ENCODE measurements at regions not wholly inside any gene's neighbourhood (a gene's known extent, or its start where the extent isn't known, plus 50 kb on each side); places are given as distances from the start of the nearest gene placed in this dataset.

GRCh38 chr12:73341559-73342247 is 1069.5 kb downstream of the TRHDE start:
- H3K27ac ChIP-seq: no peak overlapping the region
- no peak for TF ChIP-seq EZH2phosphoT487 (IDR thresholded peaks at IDR 0.05; ENCODE audit: insufficient read depth, low read depth)
- no peak for TF ChIP-seq EZH2 (IDR thresholded peaks at IDR 0.05; ENCODE audit: insufficient read depth, poor library complexity, severe bottlenecking)
- no peaks in the 10 kb centered on the region for H3K9me2 ChIP-seq (ENCODE audit: insufficient read depth)
- H3K4me2 ChIP-seq (ENCODE audit: unreplicated experiment): no peak overlapping the region
- no peak overlapping the region for H2AFZ ChIP-seq
- H3K27me3 ChIP-seq (replicated peaks; ENCODE audit: insufficient read depth): no peaks in the 10 kb centered on the region
- no peak overlapping the region for H3K4me3 ChIP-seq
- no peaks in the 10 kb centered on the region for H3F3A ChIP-seq (ENCODE audit: insufficient read depth)
- DNase-seq: no peak
- H3K9me3 ChIP-seq (ENCODE audit: low read depth): no peaks in the 10 kb centered on the region
- 27 to 42% methylated on average over 3 of the region's 3 CpGs for WGBS, 2 experiments (ENCODE audit: low coverage in 1 of 2, low lambda C conversion rate in 2 of 2, missing lambda C conversion rate in 2 of 2)
- no peak overlapping the region for H3K9ac ChIP-seq
- no peaks in the 10 kb centered on the region for H3K79me2 ChIP-seq (ENCODE audit: insufficient read depth)
- H4K20me1 ChIP-seq (ENCODE audit: insufficient read depth): no peaks in the 10 kb centered on the region
- no peaks in the 10 kb centered on the region for H3K4me1 ChIP-seq (ENCODE audit: insufficient read depth)
- H3K36me3 ChIP-seq (ENCODE audit: low read depth): no peaks in the 10 kb centered on the region
- in situ Hi-C loops (cut with MboI): no loop called here

DNA sequence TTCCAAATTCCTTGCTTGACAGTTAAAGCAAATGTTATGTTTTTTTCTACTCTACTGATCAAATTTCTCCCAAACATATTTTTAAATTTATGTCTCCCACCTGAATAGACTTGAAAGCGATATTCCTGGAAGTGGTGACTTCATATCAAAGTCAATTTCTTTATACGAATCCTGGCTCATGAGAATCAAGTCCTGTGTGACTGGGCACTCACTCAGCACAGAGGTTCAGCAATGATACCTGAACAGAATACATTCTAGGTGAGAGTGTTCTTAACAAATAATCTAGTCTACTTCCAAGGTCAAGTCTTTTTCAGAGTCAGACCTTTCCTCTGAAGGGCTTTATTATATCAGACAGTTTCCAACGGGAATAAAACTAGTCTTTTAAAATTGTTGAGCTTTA is 1070.6 kb downstream of the TRHDE start:
- WGBS, 2 experiments (ENCODE audit: low coverage in 1 of 2, low lambda C conversion rate in 2 of 2, missing lambda C conversion rate in 2 of 2): 29 to 32% methylated on average over 3 of the region's 3 CpGs
- H3K4me1 ChIP-seq (ENCODE audit: insufficient read depth): no peaks in the 10 kb centered on the region
- no peaks in the 10 kb centered on the region for H3K9me2 ChIP-seq (ENCODE audit: insufficient read depth)
- no peak for DNase-seq
- no peak overlapping the region for H3K9ac ChIP-seq
- no peaks in the 10 kb centered on the region for H3F3A ChIP-seq (ENCODE audit: insufficient read depth)
- no peaks in the 10 kb centered on the region for H3K27me3 ChIP-seq (replicated peaks; ENCODE audit: insufficient read depth)
- no peak overlapping the region for H3K4me3 ChIP-seq
- H4K20me1 ChIP-seq (ENCODE audit: insufficient read depth): no peaks in the 10 kb centered on the region
- H3K27ac ChIP-seq: no peak overlapping the region
- in situ Hi-C loops (cut with MboI): no loop called here
- H3K4me2 ChIP-seq (ENCODE audit: unreplicated experiment): no peak overlapping the region
- H3K79me2 ChIP-seq (ENCODE audit: insufficient read depth): no peaks in the 10 kb centered on the region
- no peak overlapping the region for H2AFZ ChIP-seq
- TF ChIP-seq EZH2phosphoT487 (IDR thresholded peaks at IDR 0.05; ENCODE audit: insufficient read depth, low read depth) (no peak), EZH2 (IDR thresholded peaks at IDR 0.05; ENCODE audit: insufficient read depth, poor library complexity, severe bottlenecking) (no peak)
- H3K9me3 ChIP-seq (ENCODE audit: low read depth): no peaks in the 10 kb centered on the region
- no peaks in the 10 kb centered on the region for H3K36me3 ChIP-seq (ENCODE audit: low read depth)

GRCh38 chr12:73352826-73353225 is 1080.7 kb downstream of the TRHDE start:
- in situ Hi-C loops (cut with MboI): no loop called here
- WGBS, 2 experiments (ENCODE audit: low coverage in 1 of 2, low lambda C conversion rate in 2 of 2, missing lambda C conversion rate in 2 of 2): 15 to 22% methylated on average over 1 of the region's 1 CpG
- H3K27ac ChIP-seq: no peak overlapping the region

DNA sequence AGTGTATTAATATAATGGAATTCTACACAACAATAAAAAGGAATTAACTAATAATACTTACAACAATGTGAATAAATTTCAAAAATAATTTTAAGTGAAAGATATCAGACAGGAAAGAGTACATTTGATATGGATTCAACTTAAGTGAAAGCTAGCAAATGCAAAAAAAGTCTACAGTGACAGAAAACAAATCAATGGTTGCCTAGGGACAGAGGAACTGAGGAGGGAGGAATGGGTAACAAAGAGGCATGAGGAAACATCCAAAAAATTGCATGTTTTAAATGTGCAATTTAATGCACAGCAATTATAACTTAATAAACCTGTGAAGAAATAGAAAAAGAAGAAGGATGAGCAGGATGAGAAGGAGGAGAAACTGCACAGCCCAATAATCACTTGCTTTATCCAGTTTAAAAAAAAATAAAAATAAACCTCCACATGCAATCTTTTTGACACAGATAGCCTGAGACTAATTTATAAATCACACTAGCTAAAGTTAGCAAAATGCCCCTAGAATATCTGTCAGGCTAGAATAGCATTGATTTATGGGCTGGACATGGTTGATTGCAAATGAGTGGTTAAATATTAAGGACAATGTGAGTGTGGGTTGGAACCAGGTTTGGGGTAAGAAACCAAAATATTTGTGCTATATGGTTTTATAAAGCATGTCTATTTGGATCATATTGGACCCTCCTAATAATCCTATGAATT is 1089.1 kb downstream of the TRHDE start:
- no peak for DNase-seq
- no peaks in the 10 kb centered on the region for H3K79me2 ChIP-seq (ENCODE audit: insufficient read depth)
- in situ Hi-C loops (cut with MboI): no loop called here

More at GRCh38 chr12:73352826-73353225, 1080.7 kb downstream of the TRHDE start:
- no peak overlapping the region for H3K4me2 ChIP-seq (ENCODE audit: unreplicated experiment)
- H3K4me1 ChIP-seq (ENCODE audit: insufficient read depth): no peaks in the 10 kb centered on the region
- no peak overlapping the region for H2AFZ ChIP-seq
- no peaks in the 10 kb centered on the region for H3K27me3 ChIP-seq (replicated peaks; ENCODE audit: insufficient read depth)
- H3K4me3 ChIP-seq: no peak overlapping the region
- H3F3A ChIP-seq (ENCODE audit: insufficient read depth): no peaks in the 10 kb centered on the region
- H3K9ac ChIP-seq: no peak overlapping the region
- no peaks in the 10 kb centered on the region for H3K36me3 ChIP-seq (ENCODE audit: low read depth)
- H3K79me2 ChIP-seq (ENCODE audit: insufficient read depth): no peaks in the 10 kb centered on the region
- no peaks in the 10 kb centered on the region for H4K20me1 ChIP-seq (ENCODE audit: insufficient read depth)
- H3K9me2 ChIP-seq (ENCODE audit: insufficient read depth): no peaks in the 10 kb centered on the region
- no peak for DNase-seq
- TF ChIP-seq EZH2 (IDR thresholded peaks at IDR 0.05; ENCODE audit: insufficient read depth, poor library complexity, severe bottlenecking) (no peak), EZH2phosphoT487 (IDR thresholded peaks at IDR 0.05; ENCODE audit: insufficient read depth, low read depth) (no peak)
- no peaks in the 10 kb centered on the region for H3K9me3 ChIP-seq (ENCODE audit: low read depth)

More for the DNA sequence above, 1089.1 kb downstream of the TRHDE start:
- Histone ChIP-seq H3K27me3 (replicated peaks; ENCODE audit: insufficient read depth) (no peaks in the 10 kb centered on the region), H3K4me3 (no peak overlapping the region), H2AFZ (no peak overlapping the region), H3K9ac (no peak overlapping the region), H3K9me3 (ENCODE audit: low read depth) (no peaks in the 10 kb centered on the region), H3K36me3 (ENCODE audit: low read depth) (no peaks in the 10 kb centered on the region), H3F3A (ENCODE audit: insufficient read depth) (no peaks in the 10 kb centered on the region), H3K4me2 (ENCODE audit: unreplicated experiment) (no peak overlapping the region), H3K27ac (no peak overlapping the region), H4K20me1 (ENCODE audit: insufficient read depth) (no peaks in the 10 kb centered on the region), H3K4me1 (ENCODE audit: insufficient read depth) (no peaks in the 10 kb centered on the region), H3K9me2 (ENCODE audit: insufficient read depth) (no peaks in the 10 kb centered on the region)
- TF ChIP-seq EZH2 (IDR thresholded peaks at IDR 0.05; ENCODE audit: insufficient read depth, poor library complexity, severe bottlenecking): no peak
- no peak for TF ChIP-seq EZH2phosphoT487 (IDR thresholded peaks at IDR 0.05; ENCODE audit: insufficient read depth, low read depth)

Data from GM23248 (cell line).